T-cell (primary cell): ENCODE measurements at regions not wholly inside any gene's neighbourhood (a gene's known extent, or its start where the extent isn't known, plus 50 kb on each side); places are given as distances from the start of the nearest gene placed in this dataset.

Experiments used
- ATAC-seq, 4 experiments: fragments of 200-7000 bp in 3 of 4; fragments of 150-1000 bp in 1 of 4; cut with Tn5 transposase; replicated peaks in 1 of 4; 1 replicate in 3 of 4; 2 replicates in 1 of 4; pipeline ENCODE4 v1.10.0; 2021; ENCODE audit warnings: moderate library complexity in 3 of 4, mild to moderate bottlenecking in 2 of 4, moderate number of reproducible peaks in 1 of 4
- CTCF ChIA-PET, 2 donors: fragments of 300-600 bp; sonication (Branson Sonifier 250); formaldehyde crosslinking; loops; one replicate each; lab custom pipeline; 2022; ENCODE audit warnings: antibody characterized with exemption in 2 of 2; lab: Charles Lee
- POLR2A ChIA-PET, 2 donors: fragments of 300-600 bp; sonication (Branson Sonifier 250); formaldehyde crosslinking; loops; one replicate each; lab custom pipeline; 2022; ENCODE audit warnings: antibody characterized with exemption in 2 of 2; lab: Charles Lee
- DNase-seq, 35 experiments: peaks; one replicate each; pipeline versions ENCODE4 v3.0.0 to v3.0.0-alpha.2; 2013 to 2023
- H3K27ac ChIP-seq: one replicate; pipeline ENCODE4 v1.5.1; 2013; ENCODE audit warnings: low read length
- H3K27me3 ChIP-seq, 2 experiments: replicated peaks in 1 of 2; 1 replicate in 1 of 2; 2 replicates in 1 of 2; pipeline versions ENCODE4 v1.6.1 to v1.7.0; 2013; ENCODE audit warnings: low read length in 1 of 2, mixed read lengths in 1 of 2; ENCODE audit not compliant: control insufficient read depth in 2 of 2, insufficient read depth in 2 of 2; ENCODE audit errors: extremely low read depth in 1 of 2
- H3K36me3 ChIP-seq, 2 donors: 1 replicate in 1 of 2; 2 replicates in 1 of 2; pipeline versions ENCODE4 v1.6.1 to v1.7.0; 2013; ENCODE audit warnings: low read length in 1 of 2; ENCODE audit not compliant: control insufficient read depth in 2 of 2, insufficient read depth in 1 of 2; ENCODE audit errors: extremely low read depth in 1 of 2
- H3K4me1 ChIP-seq, 2 experiments: 1 replicate in 1 of 2; 2 replicates in 1 of 2; pipeline versions ENCODE4 v1.6.1 to v1.7.0; 2013; ENCODE audit warnings: low read length in 2 of 2, mixed read lengths in 1 of 2; ENCODE audit not compliant: insufficient read depth in 2 of 2, control insufficient read depth in 1 of 2; ENCODE audit errors: extremely low read depth in 1 of 2
- H3K4me3 ChIP-seq, 2 donors: 1 replicate in 1 of 2; 2 replicates in 1 of 2; pipeline versions ENCODE4 v1.5.1 to v1.7.0; 2013; ENCODE audit warnings: mild to moderate bottlenecking in 2 of 2, low read length in 1 of 2, moderate library complexity in 1 of 2; ENCODE audit not compliant: control insufficient read depth in 1 of 2; ENCODE audit errors: extremely low read depth in 1 of 2
- H3K9me3 ChIP-seq: 2 replicates; pipeline ENCODE4 v1.7.0; 2013
- H3K27ac Mint-ChIP-seq, 2 donors: one replicate each; pipeline ENCODE4 v1.8.0; 2020 to 2021; ENCODE audit warnings: mild to moderate bottlenecking in 2 of 2, mixed read lengths in 2 of 2
- H3K27me3 Mint-ChIP-seq, 2 donors: one replicate each; pipeline ENCODE4 v1.8.0; 2021 to 2022; ENCODE audit warnings: mixed read lengths in 2 of 2
- H3K36me3 Mint-ChIP-seq: one replicate; pipeline ENCODE4 v1.8.0; 2021; ENCODE audit warnings: mixed read lengths
- H3K4me1 Mint-ChIP-seq, 3 donors: one replicate each; pipeline ENCODE4 v1.8.0; 2020 to 2022; ENCODE audit warnings: mixed read lengths in 3 of 3, mild to moderate bottlenecking in 1 of 3
- H3K4me3 Mint-ChIP-seq, 3 donors: one replicate each; pipeline ENCODE4 v1.8.0; 2020 to 2022; ENCODE audit warnings: mild to moderate bottlenecking in 3 of 3, mixed read lengths in 3 of 3, moderate library complexity in 3 of 3
- H3K9me3 Mint-ChIP-seq, 3 donors: one replicate each; pipeline ENCODE4 v1.8.0; 2020 to 2022; ENCODE audit warnings: mixed read lengths in 3 of 3
- WGBS: methylation state at CpG from one replicate; pipeline ENCODE4 v1.1.5; 2013; ENCODE audit warnings: missing lambda C conversion rate; ENCODE audit not compliant: insufficient coverage; 5-methylcytosine and 5-hydroxymethylcytosine counted together

GRCh38 chr18:60875957-60876507, 457.2 kb upstream of the CDH20 start:
- Histone ChIP-seq H3K27ac (no peak overlapping the region), H3K4me1 (no peaks in the 10 kb centered on the region), H3K9me3 (no peaks in the 10 kb centered on the region), H3K27me3 (no peaks in the 10 kb centered on the region), H3K4me3 (no peak overlapping the region), H3K36me3 (no peaks in the 10 kb centered on the region)
- Mint-ChIP-seq H3K36me3 (no peaks in the 10 kb centered on the region), H3K4me1 (no peaks in the 10 kb centered on the region), H3K4me3 (no peak overlapping the region), H3K27me3 (no peaks in the 10 kb centered on the region), H3K9me3 (peaks cover 3 to 24% (median 14%) of the 10 kb centered on the region in 3 donors), H3K27ac (no peak overlapping the region)
- 100% methylated on average over 1 of the region's 6 CpGs for WGBS
- ATAC-seq (no peak), DNase-seq (no peak)
- ChIA-PET POLR2A (no interaction called here), CTCF (no interaction called here)

- no peaks in the 10 kb centered on the region for H3K9me3 ChIP-seq
- CTCF ChIA-PET, result no interaction called here
- peaks cover 6 to 25% (median 7%) of the 10 kb centered on the region in 3 donors for H3K9me3 Mint-ChIP-seq
Measured at GRCh38 chr18:60880184-60880583, 453.0 kb upstream of the CDH20 start.

GRCh38 chr18:60883587-60883986, 449.6 kb upstream of the CDH20 start:
- Mint-ChIP-seq H3K9me3 (peaks cover 0 to 22% (median 10%) of the 10 kb centered on the region in 3 donors), H3K36me3 (no peaks in the 10 kb centered on the region), H3K4me3 (no peak overlapping the region), H3K4me1 (no peaks in the 10 kb centered on the region), H3K27me3 (no peaks in the 10 kb centered on the region), H3K27ac (no peak overlapping the region)
- H3K27me3 ChIP-seq, result no peaks in the 10 kb centered on the region
- no peaks in the 10 kb centered on the region for H3K9me3 ChIP-seq
- ChIA-PET CTCF (no interaction called here), POLR2A (no interaction called here)
- ATAC-seq (no peak), DNase-seq (no peak)
- H3K27ac ChIP-seq, result no peak overlapping the region
- H3K4me1 ChIP-seq, result no peaks in the 10 kb centered on the region
- WGBS, result no CpG with 5 or more reads among the region's 2 CpGs
- H3K4me3 ChIP-seq, result no peak overlapping the region
- H3K36me3 ChIP-seq, result no peaks in the 10 kb centered on the region

More at GRCh38 chr18:60880184-60880583, 453.0 kb upstream of the CDH20 start:
- Mint-ChIP-seq H3K27ac (no peak overlapping the region), H3K4me1 (no peaks in the 10 kb centered on the region), H3K36me3 (no peaks in the 10 kb centered on the region), H3K27me3 (no peaks in the 10 kb centered on the region), H3K4me3 (no peak overlapping the region)
- Histone ChIP-seq H3K4me3 (no peak overlapping the region), H3K4me1 (no peaks in the 10 kb centered on the region), H3K27me3 (no peaks in the 10 kb centered on the region), H3K27ac (no peak overlapping the region), H3K36me3 (no peaks in the 10 kb centered on the region)
- DNase-seq, result no peak
- no CpG with 5 or more reads among the region's 2 CpGs for WGBS
- no peak for ATAC-seq
- POLR2A ChIA-PET, result interaction anchor here in 1 of 2 donors (0.6 kb wide), 1 partner anchor 20 kb away, joined by 3 read pairs; no protein-coding TSS in a partner anchor

- H3K9me3 ChIP-seq, result no peaks in the 10 kb centered on the region
- H3K4me1 ChIP-seq, result no peaks in the 10 kb centered on the region
- H3K27me3 ChIP-seq, result no peaks in the 10 kb centered on the region
- ATAC-seq, result no peak
- H3K4me3 ChIP-seq, result no peak overlapping the region
- no peak overlapping the region for H3K4me3 Mint-ChIP-seq
- peaks cover 6 to 18% (median 14%) of the 10 kb centered on the region in 3 donors for H3K9me3 Mint-ChIP-seq
- ChIA-PET POLR2A (interaction anchor here in 1 of 2 donors (0.6 kb wide), 1 partner anchor 35 kb away, joined by 3 read pairs; no protein-coding TSS in a partner anchor), CTCF (no interaction called here)
- H3K36me3 ChIP-seq, result no peaks in the 10 kb centered on the region
- H3K36me3 Mint-ChIP-seq, result no peaks in the 10 kb centered on the region
- no peaks in the 10 kb centered on the region for H3K4me1 Mint-ChIP-seq
- H3K27me3 Mint-ChIP-seq, result no peaks in the 10 kb centered on the region
- no peak overlapping the region for H3K27ac ChIP-seq
- WGBS, result no CpG with 5 or more reads among the region's 6 CpGs
- H3K27ac Mint-ChIP-seq, result no peak overlapping the region
- no peak for DNase-seq
Measured at GRCh38 chr18:60888071-60888624, 445.1 kb upstream of the CDH20 start.

- no peaks in the 10 kb centered on the region for H3K36me3 ChIP-seq
- CTCF ChIA-PET, result no interaction called here
- DNase-seq, result no peak
- no peaks in the 10 kb centered on the region for H3K9me3 ChIP-seq
- no CpG with 5 or more reads among the region's 2 CpGs for WGBS
- no peaks in the 10 kb centered on the region for H3K27me3 Mint-ChIP-seq
- POLR2A ChIA-PET, result no interaction called here
- no peak overlapping the region for H3K27ac ChIP-seq
- H3K4me3 ChIP-seq, result no peak overlapping the region
- H3K36me3 Mint-ChIP-seq, result no peaks in the 10 kb centered on the region
- H3K4me3 Mint-ChIP-seq, result no peak overlapping the region
- no peak for ATAC-seq
- H3K4me1 Mint-ChIP-seq, result no peaks in the 10 kb centered on the region
- H3K9me3 Mint-ChIP-seq, result peaks cover 12% of the 10 kb centered on the region in 3 donors
- H3K27me3 ChIP-seq, result no peaks in the 10 kb centered on the region
- H3K27ac Mint-ChIP-seq, result no peak overlapping the region
- no peaks in the 10 kb centered on the region for H3K4me1 ChIP-seq
Measured at GRCh38 chr18:60889442-60889841, 443.8 kb upstream of the CDH20 start.

- Histone ChIP-seq H3K27ac (no peak overlapping the region), H3K4me3 (no peak overlapping the region), H3K4me1 (no peaks in the 10 kb centered on the region), H3K27me3 (no peaks in the 10 kb centered on the region), H3K9me3 (no peaks in the 10 kb centered on the region), H3K36me3 (no peaks in the 10 kb centered on the region)
- DNase-seq (no peak), ATAC-seq (no peak)
- Mint-ChIP-seq H3K27ac (no peak overlapping the region), H3K4me1 (no peaks in the 10 kb centered on the region), H3K4me3 (no peak overlapping the region), H3K27me3 (no peaks in the 10 kb centered on the region), H3K9me3 (peaks cover 6 to 12% (median 12%) of the 10 kb centered on the region in 3 donors), H3K36me3 (no peaks in the 10 kb centered on the region)
- POLR2A ChIA-PET, result no interaction called here
- 88% methylated on average over 4 of the region's 5 CpGs for WGBS
- CTCF ChIA-PET, result no interaction called here
Measured at GRCh38 chr18:60891936-60892335, 441.3 kb upstream of the CDH20 start.
